ENCODE measurements at regions not wholly inside any gene's neighbourhood (a gene's known extent, or its start where the extent isn't known, plus 50 kb on each side); places are given as distances from the start of the nearest gene placed in this dataset.

DNA sequence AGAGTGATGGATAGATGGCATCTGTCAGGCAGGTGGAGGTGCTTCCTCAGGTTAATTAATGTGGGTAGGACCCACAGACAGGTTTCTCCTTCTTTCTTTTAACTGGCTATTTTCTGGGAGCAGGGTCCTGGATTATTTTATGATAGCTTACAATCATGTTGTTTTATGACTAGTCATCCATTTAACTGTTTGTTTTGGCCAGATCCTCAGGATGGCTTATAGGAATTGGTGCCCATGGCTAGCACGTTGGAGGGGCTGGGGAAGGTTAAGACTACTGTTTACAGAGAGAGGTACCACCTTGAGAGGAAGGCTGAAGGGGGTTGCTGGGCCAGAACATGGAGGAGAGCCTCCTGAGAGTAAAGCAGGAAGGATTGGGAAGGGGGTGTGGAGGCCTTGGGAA is 78.0 kb upstream of the MGAT5 start:
- DNase-seq (ENCODE audit: low read depth), result no peak

DNA sequence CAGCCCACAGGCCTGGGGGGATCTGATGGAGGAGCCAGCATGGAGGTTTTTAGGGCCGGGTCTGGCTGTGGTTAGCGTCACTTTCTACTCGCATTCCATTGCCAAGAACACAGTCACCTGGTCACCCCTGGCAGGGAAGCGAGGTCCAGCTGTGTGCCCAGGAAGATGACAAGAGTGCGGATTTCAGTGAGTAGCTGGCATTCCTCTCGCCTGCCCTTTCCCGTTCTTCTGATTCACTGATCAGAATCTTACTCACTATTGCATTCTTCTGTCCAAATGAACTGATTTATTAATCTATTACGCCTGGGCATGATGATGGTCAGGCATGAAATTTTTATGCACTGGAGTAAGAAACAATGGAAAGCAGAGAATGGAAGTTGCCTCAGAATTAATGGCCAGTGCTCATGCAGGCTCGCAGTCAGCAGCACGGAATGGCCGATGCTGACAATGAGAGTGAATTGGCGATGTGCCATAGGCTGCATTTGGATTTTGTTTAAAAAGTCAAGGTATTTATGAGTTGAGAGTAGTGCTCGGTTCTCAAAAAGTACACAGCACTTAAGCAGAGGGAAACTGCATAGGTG is 76.4 kb upstream of the MGAT5 start:
- DNase-seq (ENCODE audit: low read depth), result no peak

DNA sequence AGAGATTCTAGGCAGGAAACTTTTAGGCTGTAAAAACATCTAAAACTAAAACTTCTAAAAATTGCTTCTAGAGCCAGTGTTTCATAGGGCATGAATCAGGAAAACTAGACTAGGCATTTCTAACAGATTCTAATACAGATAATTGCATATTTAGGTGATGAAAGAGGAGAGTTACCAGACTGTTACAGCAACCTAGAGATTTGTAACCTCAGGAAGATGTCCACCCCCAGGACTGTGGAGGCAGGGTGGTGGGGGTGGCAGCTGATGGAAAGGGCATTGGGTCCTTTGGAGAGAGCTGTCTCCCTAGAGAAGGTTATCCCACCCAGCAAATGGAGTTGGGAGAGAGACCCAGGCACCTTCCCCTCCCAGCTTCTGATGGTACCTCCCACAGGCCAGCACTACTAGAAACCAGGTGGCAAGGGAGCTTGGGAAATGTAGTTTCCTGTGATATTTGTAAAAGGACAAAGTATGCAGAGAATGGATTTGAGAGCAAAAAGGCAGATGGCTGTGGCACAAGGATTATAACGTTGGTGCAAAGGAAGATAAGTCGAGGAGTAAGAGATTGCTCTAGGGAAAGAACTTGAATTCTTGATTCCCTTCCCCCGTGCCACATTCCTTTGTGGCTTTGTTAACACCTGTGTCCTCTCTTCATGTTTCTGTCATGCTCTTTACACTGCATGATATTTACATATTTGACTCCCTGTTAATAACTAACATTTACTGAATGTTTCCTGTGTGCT is 75.6 kb upstream of the MGAT5 start:
- no peak for DNase-seq (ENCODE audit: low read depth)

DNA sequence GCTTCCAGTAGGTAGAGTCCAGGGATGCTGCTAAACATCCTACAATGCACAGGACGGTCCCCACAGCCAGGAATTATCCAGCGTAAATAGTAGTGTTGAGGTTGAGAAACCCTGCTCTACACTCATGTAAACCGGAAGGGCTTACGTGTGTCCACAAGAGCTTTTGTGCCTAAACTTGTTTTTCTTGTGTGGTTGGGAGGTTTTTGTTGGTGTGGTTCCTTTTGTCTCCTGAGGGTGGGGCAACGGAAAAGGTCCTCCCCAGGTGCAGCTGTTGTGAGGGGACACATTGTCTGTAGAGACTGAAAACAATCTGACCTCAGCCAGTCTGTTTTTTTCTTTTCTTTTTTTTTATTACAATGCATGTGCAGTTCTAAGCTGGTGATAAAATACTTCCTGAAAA is 72.7 kb upstream of the MGAT5 start:
- no peak for DNase-seq (ENCODE audit: low read depth)

DNA sequence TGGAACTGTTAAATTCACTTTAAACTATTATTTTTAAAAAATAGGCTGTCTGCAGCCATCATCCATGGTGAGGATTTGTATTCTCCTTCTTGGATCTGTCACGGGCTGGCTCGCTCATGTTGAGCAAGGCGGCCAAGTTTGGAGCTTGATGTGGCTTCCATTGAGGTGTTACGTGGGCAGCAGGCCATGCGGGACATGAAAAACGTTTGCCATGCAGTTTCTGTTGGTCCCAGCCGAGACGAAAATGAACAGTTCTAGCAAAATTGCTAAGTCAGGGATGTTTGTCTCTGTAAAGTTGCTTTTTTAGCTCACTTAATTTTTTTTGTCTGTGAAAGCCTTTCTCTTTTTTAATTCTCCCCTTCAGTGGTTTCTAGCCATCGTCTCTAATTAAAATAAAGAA is 70.2 kb upstream of the MGAT5 start:
- DNase-seq (ENCODE audit: low read depth), result no peak

DNA sequence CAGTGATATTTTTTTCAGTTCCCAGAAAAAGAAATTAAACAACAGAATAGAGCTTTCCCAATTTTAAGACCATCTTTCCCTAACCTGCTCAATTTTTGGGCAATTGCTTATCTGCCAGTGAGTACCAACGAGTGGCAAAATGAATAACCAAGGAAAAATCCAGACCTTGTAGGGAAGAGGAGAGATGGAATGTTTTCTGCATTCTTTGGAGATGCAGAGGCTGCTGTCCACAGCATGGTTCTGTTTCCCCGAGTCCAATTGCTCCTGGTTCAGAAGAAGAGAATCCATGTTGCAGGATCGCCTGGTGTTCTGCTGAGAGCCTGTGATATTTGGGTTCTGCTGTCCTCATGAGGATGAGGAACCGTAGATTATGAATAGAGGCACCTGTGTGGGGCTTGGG is 68.2 kb upstream of the MGAT5 start:
- no peak for DNase-seq (ENCODE audit: low read depth)

DNA sequence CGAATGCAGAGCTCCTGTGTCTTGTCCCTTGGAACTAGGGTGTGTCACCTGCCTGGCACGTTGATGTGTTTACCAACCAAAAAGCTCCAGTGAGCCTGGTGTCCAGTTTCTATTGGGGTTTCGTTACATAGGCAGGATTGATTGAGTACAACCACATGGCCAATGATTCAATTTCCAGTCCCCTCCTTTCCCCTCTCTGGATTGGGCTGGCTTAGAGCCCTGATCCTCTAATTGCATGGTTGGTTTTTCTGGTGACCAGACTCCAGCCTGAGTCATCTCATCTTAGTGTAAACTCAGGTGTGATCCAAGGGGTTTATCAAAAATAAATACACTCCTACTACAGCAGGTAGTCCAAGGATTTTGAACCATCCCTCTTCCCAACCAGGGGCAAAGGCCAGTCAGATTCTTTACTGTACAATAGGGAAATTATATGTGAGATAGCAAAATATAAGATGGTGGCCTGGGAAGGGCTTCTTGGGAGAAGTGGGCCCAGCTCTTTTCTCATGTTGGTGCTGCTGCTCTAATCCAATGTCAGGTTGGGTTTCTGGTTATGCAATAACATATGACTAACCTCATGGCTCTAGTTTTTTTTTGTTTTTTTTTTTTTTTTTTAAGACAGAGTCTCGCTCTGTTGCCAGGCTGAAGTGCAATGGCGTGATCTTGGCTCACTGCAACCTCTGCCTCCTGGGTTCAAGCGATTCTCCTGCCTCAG is 64.7 kb upstream of the MGAT5 start:
- DNase-seq (ENCODE audit: low read depth), result no peak

DNA sequence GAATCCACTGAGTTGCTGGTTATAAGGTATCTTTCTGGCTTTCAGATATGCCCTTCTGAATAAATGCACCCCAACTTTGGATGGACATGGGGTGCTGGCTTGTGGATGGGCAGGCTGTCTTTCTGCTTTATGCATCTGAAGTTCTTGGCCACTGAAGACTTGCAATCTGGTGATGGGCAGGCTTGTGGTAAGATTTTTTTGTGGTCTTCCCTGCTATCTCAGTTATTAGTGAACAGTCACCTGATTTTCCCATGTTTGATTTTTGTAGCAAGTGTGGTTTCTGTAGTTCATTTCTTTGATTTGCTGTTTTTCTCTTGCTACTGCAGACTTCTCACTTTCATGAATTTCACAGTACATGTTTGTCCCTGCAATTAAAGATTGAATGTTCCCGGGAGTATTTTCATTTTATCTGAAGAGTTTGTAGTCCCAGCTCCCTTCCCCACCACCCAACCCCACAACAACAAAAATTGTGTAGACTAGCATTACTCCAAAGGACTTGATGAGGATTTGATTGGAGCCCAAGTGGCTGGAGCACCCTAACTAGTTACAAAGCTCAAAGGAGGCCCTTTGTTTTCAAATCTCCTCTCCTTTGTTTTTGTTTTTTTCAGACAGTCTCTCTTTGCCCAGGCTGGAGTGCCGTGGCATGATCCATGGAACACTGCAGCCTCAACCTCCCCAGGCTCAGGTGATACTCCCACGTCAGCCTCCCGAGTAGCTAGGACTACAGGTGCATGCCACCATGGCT is 63.6 kb upstream of the MGAT5 start:
- DNase-seq (ENCODE audit: low read depth), result no peak

DNA sequence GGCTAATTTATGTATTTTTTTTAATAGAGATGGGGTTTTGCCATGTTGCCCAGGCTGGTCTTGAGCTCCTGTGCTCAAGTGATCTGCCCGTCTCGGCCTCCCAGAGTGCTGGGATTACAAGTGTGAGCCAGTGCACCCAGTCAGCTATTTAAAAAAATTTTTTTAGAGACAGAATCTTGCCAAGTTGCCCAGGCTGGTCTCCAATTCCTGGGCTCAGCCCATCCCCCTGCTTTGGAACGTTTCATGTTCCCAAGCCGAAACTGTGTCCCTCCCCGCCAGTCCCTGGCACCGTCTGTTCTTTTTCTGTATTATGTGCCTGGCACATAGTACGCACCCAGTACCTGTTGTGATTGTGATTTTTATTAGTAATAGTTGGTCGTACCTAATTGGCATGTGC is 63.1 kb upstream of the MGAT5 start:
- no peak for DNase-seq (ENCODE audit: low read depth)

DNA sequence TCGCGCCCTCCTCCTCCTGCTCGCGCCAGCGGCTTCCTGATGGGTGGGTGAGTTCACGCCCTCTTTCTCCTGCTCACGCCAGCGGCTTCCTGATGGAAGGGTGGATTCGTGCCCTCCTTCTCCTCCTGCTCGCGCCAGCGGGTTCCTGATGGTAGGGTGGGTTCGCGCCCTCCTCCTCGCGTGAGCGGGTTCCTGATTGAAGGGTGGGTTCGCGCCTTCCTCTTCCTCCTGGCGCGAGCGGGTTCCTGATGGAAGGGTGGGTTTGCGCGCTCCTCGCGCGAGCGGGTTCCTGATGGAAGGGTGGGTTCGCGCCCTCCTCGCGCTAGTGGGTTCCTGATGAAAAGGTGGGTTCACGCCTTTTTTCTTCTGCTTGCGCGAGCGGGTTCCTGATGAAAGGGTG is 62.0 kb upstream of the MGAT5 start:
- DNase-seq (ENCODE audit: low read depth), result no peak

DNA sequence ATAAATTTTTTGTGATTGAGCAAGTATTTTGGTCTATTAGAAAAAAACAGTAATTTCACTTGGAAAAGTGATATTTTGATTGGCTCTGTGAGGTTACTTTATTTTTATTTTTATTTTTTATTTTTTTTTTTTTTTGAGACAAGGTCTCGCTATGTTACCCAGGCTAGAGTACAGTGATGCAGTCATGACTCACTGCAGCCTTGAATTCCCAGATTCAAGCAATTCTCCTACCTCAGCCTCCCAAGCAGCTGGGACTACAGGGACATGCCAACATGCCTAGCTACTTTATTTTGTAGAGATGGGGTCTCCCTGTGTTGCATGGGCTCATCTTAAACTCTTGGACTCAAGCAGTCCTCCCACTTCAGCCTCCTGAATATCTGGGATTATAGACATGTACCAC is 60.9 kb upstream of the MGAT5 start:
- DNase-seq (ENCODE audit: low read depth), result no peak

DNA sequence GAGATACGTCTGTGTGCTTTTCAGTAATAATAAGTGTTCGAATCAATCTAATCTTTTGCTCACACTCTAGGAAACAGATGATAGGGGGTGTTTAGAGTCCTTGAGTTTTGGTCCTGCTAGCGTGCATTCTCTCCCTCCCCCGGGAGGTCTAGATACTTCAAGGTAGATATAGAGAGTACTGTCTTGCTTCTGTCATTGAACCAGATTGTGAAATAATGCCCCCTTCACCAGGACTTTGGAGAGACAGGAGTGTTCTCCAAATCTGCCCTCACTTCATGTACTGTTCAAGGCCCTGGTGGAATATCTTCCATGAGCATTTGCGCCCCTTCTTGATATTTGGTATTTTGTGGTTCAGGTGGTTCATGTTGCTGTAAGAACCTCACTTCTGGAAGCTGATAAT is 59.4 kb upstream of the MGAT5 start:
- no peak for DNase-seq (ENCODE audit: low read depth)

DNA sequence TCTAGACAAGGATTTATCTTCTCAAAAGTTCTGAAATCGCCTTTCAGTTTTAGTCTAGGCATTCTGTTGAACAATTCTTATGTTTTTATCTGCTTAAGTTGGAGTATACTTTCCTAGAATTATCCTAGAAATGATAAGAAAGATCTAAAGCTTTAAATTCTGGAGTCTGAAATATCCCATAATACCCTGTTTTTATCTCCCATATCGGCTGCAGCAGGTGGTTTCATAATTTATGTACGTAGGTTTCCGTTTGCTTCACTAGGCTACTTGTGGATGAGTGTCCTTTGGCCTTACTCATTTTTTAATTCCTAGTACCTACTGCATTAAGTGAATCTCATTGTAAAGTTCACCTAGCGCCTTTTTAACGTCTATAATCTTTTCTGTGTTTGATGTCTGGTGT is 58.5 kb upstream of the MGAT5 start:
- DNase-seq (ENCODE audit: low read depth), result no peak

DNA sequence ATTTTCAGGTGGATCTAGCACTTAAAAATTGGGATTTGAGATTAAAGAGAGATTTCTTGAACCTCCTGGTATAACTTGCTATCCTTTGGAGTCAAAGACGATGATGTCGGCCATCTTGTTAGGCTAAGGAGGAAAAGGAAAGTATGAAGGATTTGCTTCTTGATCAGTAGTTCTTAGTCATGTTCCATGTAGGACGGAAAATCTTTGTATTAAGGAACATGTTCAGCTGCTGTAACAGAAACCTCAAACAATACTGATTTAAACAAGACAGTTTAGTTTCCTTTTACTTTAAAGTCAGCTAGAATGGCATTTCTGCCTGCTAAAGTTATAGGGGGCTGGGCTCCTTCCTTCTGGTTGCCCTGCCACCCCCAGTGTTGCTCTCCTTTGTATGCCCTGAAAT is 56.4 kb upstream of the MGAT5 start:
- no peak for DNase-seq (ENCODE audit: low read depth)

DNA sequence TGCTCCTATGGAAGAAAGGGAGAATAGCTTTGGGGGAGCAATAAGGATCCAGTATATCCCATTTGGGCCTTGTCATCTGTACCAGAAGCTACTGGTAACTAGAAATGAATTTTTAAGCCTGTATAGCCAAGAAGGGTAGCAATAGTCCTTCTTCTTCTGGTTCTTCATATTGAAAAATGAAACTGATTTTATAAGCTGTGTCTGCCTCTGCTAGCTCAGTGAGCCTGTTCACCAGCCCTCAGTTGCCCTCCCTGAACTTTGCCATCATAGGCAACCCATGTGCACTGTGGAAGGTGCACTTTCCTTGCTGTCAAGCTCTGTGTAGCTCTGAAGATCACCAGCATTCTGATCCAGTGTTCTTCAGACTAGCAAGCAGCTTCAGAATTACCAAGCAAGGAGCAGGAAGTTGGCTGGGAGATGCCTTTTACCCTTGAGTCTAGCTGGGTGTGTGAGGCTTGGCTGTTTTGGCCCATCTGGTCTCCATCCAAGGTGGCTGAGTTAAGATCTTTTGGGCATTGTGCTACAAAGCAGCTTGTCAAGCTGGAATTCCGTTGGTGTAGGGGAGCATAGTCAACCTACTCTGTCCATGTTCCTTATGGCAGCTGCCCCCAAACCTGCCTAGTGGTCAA is 55.8 kb upstream of the MGAT5 start:
- DNase-seq (ENCODE audit: low read depth), result no peak

DNA sequence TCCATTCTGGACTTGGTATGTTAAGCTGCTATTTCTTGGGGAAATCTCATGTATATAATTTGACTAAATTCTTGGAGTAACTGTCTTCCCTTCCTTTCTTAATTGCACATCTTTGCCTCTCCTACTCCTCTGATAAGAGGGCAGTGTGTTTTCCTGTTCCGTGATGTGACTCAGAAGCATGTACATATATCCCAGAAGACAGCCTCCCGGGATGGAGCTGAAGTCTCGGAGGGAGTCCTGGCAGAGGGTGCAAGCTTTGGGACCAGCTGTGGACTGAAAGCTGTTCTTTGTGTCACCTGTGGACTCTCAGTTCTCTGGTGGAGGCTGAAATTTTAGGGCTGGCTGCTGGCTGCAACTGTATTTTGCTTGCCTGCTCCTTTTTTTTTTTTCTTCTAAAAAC is 54.7 kb upstream of the MGAT5 start:
- no peak for DNase-seq (ENCODE audit: low read depth)

DNA sequence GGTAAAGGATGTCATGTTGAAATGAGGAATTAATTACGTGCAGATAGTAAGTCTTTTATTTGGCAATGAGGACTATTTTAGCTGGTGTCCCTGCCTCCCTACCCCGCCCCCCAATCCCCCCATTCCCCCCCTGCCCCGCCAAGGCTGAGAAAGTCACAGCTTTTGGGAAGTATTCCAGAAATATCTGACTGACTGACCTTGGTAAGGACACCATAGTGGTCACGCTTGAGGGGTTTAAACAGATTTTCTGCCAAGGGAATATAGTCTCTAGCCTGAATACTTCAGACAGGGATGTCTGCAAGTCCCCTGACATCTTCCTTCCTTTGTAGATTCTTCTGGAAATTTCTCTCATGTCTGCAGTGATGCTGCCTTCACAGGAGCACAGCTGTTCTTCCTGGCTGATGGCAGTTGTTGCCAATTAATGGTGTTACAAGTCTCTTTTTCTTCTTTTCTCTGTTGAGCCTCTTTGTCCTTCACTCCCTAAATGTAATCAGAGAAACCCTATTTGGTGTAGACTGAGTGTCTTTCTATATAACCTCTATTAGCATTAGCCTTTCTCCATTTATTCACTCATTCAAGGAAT is 53.7 kb upstream of the MGAT5 start:
- DNase-seq (ENCODE audit: low read depth), result no peak

DNA sequence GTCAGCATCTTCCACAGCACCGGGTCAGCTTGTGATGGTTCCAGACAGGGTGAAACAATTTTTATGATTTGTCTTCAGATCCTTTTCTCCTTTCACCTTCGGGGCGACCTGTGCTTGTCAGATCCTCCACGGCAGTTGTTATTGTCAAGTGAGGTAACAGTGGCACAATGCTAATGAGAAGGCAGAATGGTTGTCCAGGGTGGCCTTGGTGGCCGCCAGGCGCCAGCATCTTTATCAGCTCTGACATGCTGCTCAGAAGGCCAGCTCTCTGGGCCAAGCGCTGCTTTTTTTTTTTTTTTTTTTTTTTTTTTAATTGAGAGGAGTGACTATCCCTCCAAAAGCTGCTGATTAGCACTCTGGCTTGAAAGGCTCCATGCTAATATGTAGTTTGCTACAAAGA is 52.3 kb upstream of the MGAT5 start:
- DNase-seq (ENCODE audit: low read depth), result no peak

DNA sequence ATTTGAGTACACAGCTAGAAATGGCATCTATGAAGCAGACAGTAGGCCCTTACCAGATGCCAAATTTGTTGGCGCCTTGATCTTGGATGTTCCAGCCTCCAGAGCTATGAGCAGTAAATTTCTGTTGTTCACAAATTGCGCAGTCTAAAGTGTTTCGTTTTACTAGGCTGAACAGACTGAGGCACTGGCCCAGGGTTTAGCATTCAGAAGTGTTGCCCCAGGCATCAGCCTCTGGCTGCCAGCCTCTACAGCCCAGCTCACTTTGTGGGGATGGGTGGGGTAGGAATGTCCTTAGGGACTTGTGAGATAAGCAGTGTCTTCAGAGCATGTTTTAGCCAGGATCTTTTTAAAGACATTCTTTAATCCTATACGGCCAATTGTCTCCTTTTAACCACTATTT is 51.5 kb upstream of the MGAT5 start:
- no peak for DNase-seq (ENCODE audit: low read depth)

DNA sequence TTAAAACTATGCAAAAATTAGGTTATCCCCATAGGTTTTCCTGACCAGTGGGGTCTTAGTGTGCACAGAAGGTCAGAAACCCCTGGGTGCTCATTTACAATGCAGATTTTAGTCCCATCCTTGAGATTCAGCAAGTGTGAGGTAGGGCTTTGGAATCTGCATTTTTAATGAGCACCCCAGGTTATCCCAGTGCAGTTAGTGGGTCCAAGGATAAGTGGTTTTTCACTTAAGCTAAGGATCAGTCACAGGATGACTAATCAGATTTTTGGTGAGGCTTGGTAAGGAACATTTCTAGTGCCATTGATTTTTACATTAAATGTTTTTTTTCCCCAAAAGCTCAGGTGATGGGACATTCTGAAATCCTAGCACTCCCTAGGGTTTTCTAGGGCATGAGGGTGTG is 50.7 kb upstream of the MGAT5 start:
- no peak for DNase-seq (ENCODE audit: low read depth)

Data from HS-27A (cell line).